HL-60 (cell line): ENCODE measurements at regions not wholly inside any gene's neighbourhood (a gene's known extent, or its start where the extent isn't known, plus 50 kb on each side); places are given as distances from the start of the nearest gene placed in this dataset.

ENCODE experiments used
- DNase-seq, 2 experiments: peaks; one replicate each; pipeline ENCODE4 v3.0.0-alpha.2; 2010 to 2020; ENCODE audit warnings: low read depth in 1 of 2, low spot score in 1 of 2
- H3K27ac ChIP-seq: fragments of 250-450 bp; sonication (Bioruptor Pico); replicated peaks from 2 replicates; pipeline ENCODE4 v1.5.1; 2020; ENCODE audit warnings: mild to moderate bottlenecking, moderate library complexity
- H3K27me3 ChIP-seq: fragments of 250-450 bp; sonication (Bioruptor Pico); 2 replicates; pipeline ENCODE4 v1.5.1; 2021; ENCODE audit warnings: mild to moderate bottlenecking, moderate library complexity; ENCODE audit not compliant: insufficient read depth, poor library complexity, severe bottlenecking
- H3K4me3 ChIP-seq: replicated peaks from 2 replicates; pipeline ENCODE4 v1.5.1; 2011; ENCODE audit warnings: mild to moderate bottlenecking, control low read depth, low read length; ENCODE audit not compliant: insufficient read depth
- CTCF ChIP-seq: IDR thresholded peaks from one replicate; pipeline ENCODE4 v1.5.1; 2011; ENCODE audit warnings: low read length, control low read depth, inconsistent platforms; ENCODE audit not compliant: insufficient read depth
- GABPA ChIP-seq: IDR thresholded peaks from 2 replicates; pipeline ENCODE4 v1.6.1; 2012; ENCODE audit warnings: low read depth
- POLR2AphosphoS5 ChIP-seq: IDR thresholded peaks from 2 replicates; pipeline ENCODE4 v1.6.1; 2012; ENCODE audit warnings: low read depth
- REST ChIP-seq: IDR thresholded peaks from 2 replicates; pipeline ENCODE4 v1.6.1; 2012; ENCODE audit warnings: low read depth; ENCODE audit not compliant: insufficient replicate concordance
- SPI1 ChIP-seq: IDR thresholded peaks from 2 replicates; pipeline ENCODE4 v1.6.1; 2012; ENCODE audit warnings: low read depth, mild to moderate bottlenecking, borderline replicate concordance

GRCh38 chr1:112800289-112800688 lies 85.2 kb upstream of the PPM1J start:
- H3K27ac ChIP-seq = no peak overlapping the region

GRCh38 chr1:112798292-112798691 lies 83.2 kb upstream of the PPM1J start:
- H3K27ac ChIP-seq = no peak overlapping the region
- no peaks in the 10 kb centered on the region for H3K27me3 ChIP-seq
- H3K4me3 ChIP-seq = no peak overlapping the region
- TF ChIP-seq REST (no peak), CTCF (no peak), GABPA (no peak), SPI1 (no peak), POLR2AphosphoS5 (no peak)
- no peak for DNase-seq

More at GRCh38 chr1:112800289-112800688, 85.2 kb upstream of the PPM1J start:
- Histone ChIP-seq H3K4me3 (no peak overlapping the region), H3K27me3 (no peaks in the 10 kb centered on the region)
- DNase-seq = no peak
- TF ChIP-seq REST (no peak), CTCF (no peak), POLR2AphosphoS5 (no peak), SPI1 (no peak), GABPA (no peak)

GRCh38 chr1:112797224-112797623 lies 82.1 kb upstream of the PPM1J start:
- Histone ChIP-seq H3K27ac (no peak overlapping the region), H3K27me3 (no peaks in the 10 kb centered on the region), H3K4me3 (no peak overlapping the region)
- TF ChIP-seq REST (no peak), CTCF (no peak), SPI1 (no peak), GABPA (no peak), POLR2AphosphoS5 (no peak)
- DNase-seq = no peak
